Epidermal melanocyte (primary cell): ENCODE measurements at regions not wholly inside any gene's neighbourhood (a gene's known extent, or its start where the extent isn't known, plus 50 kb on each side); places are given as distances from the start of the nearest gene placed in this dataset.

ENCODE experiments used
- DNase-seq: peaks from one replicate; pipeline ENCODE4 v3.0.0; 2011; ENCODE audit warnings: low spot score; ENCODE audit not compliant: insufficient read length

DNA sequence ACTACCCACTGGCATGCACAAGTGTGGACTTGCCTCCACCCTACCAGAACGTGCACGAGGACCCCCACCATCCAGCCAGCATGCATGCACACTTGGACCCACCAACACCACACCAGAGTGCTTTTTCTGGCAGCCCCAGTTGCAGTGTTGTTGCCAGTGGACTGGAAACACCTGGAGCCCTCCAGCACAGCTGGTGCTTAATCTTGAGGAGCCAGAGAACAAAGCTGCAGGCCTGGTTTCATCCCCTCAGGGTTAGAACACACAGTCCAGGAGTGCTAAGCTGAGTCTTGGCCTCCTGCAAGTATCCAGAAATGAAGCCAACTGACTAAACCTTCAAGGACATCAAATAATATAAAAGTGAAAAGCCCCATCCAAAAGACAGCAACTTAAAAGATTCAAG, 888.0 kb downstream of the NTRK3 start:
- DNase-seq, result no peak

DNA sequence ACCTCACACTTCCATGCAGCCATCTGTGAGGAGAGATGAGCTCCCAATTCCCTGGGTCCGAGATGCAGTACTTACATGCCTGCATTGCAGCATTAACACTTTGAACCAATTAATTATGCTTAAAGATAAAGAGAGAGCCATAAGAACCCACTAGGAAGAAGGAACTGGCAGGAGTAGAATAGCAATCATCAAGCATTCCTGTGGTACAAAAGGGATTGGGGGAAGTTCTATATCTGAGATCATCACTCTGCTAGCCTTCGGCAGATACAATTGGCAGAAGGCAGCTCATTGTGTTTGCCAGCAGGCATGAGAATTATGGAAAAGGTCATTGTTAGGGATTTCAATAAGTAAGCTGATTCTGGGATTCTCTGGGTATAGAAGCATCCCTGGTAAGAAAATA, 891.4 kb downstream of the NTRK3 start:
- no peak for DNase-seq

DNA sequence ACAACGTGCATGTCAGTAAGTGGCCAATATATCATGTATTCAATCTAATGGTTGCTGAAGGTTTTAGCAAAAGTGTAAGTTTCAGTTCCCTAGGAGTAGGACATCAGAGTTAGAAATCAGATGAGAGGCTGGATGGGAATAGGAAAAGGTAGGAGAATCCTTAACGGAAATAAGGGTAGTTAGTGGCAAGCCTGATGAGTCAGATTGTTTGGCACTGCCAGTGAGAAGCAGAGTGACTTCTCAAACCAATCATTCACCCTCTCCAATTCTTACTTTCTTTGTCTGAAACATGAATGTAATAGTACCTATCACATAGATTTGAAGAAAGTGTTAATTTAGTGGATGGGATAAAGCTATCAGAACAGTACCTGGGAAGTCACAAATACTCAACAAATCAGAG, 894.0 kb downstream of the NTRK3 start:
- no peak for DNase-seq

DNA sequence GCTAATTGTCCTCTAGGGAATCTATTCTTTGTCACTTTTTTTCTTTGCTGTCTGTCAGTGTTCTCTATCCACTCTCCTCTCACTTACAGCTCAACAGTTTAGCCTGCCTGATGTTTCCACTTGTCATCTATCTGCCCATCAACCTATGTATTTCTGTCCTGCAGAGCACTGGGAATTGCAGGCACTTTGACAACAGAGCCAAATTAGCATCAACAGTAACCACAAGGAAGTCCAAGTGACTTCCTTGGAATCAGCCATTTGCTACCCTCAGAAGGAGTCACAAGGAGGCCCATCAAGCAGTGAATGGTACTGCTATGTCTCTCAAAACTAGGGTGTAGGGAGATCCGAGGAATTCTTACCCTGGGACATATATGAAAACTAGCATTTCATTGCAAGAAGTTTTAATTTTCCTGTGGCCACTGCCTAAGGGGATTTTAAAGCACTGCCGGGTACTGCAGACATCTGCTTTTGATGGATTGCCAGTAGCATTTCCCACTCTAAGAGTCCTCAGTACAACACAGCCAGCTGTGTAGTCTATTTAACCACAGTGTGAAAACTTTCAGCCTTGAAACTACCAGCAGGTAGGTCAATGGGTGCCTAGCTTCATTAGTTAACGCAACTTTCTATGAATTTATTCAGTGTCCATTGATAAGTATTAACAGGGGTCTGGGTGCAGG, 898.8 kb downstream of the NTRK3 start:
- no peak for DNase-seq

DNA sequence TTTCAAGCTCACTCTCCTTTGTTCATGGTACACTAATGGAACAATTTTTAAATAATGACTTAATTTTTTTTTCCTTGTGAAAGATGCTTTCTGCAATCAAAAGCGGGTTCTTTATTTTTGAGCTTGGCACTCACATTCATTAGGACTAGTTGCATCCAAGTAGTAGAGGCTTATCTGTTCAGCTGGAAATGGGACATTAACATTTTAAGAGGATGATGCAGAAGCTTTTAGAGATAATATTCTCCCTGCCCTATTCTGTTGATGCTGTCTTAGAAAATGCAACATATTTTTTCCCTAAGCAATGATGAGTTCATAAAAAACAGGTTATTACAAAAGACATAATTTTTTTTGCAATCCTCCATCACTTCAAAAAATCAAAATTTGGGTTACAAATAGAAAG, 900.6 kb downstream of the NTRK3 start:
- DNase-seq, result no peak

DNA sequence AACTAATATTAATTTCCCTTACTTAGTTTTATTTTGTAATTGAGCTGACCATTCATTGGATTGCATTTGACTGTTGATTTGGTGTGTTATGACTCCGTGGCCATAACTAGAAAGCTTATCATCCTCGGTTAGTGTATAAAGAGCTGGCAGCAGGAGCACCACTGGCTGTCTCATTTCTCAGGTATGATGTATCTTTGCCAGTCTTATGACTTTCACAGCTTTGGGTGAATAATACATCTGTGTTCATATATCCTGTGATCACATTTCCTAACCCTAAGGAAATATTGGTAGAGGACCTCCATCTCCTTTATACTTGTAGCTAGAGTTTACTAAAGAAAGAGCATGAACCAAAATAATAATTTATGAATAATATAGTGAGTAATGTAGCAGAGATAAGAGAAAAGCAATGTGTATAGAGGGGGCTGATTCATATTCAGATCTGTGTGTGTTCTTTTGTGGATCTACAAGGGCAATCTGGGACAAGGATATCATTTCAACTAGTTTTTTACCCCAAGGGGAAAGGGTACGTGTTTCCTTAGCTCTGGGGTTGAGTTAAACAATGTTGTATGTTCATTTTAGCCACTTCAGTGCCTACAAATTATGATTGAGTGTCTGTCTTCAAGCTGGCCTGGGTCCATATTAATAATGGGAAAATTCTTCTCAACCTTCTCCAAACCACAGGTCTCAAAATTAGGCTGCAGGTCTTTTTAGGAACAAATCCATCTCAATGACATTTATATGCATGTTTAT, 901.7 kb downstream of the NTRK3 start:
- DNase-seq, result no peak

DNA sequence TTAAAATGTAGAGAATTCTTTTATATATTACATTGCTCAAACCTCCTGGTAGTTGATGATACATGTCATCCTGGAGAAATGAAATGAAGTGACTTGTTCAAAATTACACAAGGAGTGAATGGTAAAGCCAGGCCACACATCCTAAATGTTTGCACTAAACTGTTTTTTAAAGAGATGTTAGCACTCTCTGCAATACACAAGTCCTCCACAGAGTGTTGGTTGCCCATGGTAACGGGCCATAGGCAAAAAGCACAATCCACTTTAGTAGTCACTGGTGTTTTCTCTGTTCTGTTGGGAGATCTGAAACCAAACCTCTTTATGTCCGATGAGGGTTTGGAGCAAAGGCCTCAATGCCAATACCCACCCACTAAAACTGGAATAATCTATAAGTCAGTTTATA, 907.4 kb downstream of the NTRK3 start:
- DNase-seq, result no peak

DNA sequence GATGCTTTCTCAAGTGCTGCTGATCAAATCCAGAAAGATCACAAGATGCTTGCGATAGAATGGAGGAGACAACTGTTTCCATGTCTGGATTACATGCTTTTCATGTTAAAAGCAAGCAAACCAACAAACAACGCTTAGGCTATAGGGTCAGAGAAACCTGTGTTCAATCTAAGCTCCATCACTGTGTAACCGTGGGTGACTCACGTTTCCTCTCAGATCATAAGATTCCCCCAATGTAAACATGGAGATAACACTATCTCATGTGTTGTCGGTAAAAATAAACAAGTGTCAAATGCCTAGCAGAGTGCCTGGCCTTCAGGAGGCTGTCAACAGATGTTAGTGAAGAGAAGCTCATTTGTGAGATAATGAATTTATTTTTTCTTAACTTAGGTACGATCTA, 907.8 kb downstream of the NTRK3 start:
- no peak for DNase-seq

DNA sequence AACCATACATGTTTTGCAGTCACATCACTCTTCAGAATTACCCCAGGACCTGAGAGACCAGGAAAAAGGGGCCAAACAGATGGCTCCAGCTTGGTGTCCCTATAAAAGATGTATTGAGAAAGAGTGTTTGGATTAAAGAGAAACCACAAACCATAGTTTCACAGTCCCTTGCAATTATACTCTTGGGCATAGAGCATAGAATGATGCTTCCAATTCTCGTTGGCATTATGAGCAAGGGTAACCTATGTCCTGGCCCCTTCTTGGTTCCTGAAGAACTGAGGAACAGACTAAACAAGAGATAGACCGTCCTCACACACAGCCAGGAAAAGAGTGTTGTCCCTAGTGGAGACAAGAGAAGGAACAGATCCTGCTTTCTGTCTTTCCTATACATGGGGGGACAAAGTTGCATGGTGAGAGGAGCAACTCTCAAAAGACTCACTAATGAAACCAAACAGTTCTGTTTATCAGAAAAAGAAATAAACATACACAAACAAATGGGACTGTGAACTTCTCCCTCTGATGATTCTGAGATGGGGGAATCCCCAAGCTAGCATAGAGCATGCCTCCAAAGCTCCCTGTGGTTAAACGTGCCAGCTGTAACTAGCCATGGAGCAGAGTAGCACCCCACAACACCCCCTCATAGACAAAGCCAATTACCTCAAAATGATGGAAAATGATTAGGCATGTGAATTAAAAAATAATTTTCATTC, 908.6 kb downstream of the NTRK3 start:
- no peak for DNase-seq

DNA sequence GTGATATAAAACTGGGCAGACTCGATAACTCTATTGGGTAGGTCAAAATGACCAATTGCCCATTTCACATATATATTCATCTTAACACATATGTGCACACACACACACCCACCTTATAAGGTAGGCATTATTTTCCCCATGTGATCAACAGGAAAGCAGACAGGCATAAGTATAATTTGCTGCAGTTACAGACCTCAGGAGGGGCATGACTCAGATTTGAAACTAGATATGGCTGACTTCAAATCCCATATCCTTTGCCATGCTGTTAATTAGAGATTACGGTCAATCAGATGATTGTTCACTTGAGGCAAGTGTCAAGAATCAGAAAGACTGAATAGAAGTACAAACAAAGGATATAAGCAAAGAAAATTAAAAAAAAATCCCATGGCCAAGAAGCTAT, 910.6 kb downstream of the NTRK3 start:
- DNase-seq, result no peak

DNA sequence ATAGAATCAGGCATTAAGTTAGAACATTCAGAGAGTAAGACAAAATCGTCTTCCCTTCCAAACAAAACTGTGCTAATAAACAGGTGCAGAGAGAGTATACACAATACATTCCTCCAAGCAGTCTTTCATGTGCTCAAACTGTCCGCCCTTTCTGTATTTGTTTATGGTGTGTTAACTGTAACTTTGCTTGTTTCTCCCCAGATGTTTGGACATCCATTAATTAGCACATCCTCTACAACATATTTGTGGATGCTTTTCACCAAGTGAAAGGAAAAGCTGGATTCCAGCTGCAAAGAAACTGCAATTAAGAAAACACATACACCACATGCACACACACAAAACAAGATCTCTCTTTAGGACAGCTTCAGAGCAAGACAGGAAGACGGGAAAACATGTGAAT, 912.6 kb downstream of the NTRK3 start:
- no peak for DNase-seq

DNA sequence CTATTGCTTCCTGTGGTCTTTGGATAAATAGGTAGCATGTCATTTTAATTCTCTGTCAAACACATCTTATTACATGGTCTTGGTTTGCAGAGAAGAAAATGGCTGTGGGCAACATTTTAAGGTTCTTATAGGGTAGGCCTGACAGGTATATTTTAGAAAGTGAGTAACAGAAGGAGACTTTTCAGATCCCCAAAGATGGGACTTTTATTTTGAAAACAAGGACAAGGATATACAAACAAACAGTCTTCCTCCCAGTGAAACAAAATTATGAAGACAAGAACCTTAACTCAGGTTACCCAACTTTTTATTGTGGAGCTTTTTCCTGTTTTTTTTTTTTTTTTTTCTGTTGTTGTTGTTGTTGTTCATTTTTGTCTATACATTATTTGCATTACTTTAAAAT, 916.2 kb downstream of the NTRK3 start:
- DNase-seq, result no peak

DNA sequence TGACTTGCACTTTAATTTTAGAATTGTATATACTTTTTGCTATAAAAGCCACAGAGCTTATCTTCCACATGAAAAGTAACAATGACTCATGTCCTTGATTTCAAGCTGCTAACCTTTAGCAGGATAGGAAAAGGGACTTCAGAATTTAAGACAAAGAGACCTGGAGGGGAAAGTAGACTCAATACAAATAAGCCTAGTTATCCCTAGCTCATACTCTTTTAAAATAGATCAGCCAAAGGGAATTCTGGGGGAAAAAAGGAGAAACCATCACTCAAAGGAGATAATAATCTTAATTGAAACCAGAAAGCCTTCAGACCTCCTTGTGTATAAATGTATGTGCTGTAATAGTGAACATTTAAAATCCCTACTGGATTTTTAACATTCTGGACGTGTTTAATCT, 930.3 kb downstream of the NTRK3 start:
- no peak for DNase-seq

DNA sequence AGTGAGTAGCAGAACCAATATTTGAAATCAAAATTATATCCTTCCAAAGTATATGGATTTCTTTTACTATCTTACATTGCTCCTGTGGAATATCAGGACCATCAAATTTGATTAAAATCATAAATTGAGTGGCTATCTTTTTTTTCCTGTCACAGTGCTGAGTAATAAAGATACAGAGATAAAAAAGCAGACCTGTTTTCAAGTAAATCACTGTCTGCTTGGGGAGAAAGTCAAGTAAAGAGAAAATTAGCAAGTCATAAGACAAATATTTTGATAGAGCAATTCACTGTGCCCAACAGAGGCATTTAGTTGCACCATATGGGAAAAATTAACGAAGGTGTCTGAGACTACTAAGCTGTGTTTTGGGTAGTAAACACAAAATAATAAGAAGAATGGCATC, 933.7 kb downstream of the NTRK3 start:
- no peak for DNase-seq

DNA sequence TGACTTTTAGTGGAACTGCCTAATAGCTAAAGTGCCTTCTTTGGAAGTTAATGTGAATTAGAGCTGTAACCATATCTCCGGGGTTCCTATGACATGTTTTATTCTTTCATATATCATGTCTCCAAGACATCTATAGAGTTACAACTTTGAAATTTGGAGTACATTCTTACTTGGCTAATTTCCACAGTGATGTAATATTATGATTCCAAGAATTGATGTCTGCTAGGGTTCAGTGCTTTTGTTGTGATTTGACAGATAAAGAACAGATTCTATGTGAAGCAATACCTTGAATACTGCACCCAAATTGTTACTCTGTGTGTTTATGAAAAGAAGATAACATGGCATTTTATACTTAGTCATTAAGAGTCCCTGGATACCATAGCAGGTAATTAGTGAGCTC, 934.3 kb downstream of the NTRK3 start:
- DNase-seq, result no peak

DNA sequence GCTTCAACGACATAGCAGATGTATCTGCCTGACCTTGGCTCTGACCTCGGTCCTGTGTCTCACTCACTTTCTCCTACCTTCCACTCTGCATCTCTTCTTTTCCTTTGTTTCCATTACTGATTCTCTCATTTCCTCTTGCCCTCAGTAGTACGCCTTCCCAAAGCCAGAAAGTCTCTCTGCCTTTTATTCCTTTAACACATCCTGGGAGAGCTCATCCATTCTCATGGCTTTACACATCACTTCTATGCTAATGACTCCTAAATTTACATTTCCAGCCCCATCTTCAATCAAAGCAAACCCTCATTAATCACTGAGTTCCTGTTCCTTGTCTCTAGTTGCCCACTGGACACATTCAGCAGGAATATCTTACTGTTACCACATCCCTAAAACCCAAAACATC, 938.6 kb downstream of the NTRK3 start:
- no peak for DNase-seq

DNA sequence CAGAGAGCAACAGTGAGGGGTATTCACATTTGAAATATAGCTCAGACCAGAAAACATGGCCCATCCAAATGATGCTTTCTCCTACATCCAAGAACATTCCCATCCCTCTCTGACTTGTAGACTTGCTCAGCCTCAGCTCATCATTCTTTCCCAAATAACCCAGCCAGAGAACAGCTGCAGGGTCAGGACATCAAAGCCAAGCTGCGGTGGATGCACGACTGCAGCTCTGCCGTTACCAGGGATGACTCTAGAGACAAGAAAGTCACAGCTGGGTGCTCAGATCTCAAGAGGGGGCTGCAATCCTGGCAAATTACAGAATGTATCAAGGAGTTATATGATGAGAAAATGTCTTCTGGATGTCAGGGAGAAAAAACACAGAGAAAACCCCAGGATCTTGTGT, 944.3 kb downstream of the NTRK3 start:
- no peak for DNase-seq

DNA sequence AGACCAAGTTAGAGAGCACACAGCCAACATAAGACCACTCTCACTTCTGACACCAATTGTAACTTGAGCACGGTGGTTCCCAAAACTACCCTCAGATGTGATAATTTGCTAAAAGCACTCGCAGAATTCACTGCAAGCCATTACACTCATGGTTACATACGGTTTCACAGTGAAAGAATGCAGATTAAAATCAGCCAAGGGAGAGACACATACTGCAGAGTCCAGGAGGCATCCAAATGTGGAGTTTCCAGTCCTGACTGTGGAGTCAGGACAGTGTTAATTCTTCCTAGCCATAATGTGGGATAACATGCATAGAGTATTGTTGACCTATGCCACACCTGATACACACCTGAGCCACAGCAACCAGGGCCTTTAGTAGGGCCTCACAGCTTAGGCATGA, 956.4 kb downstream of the NTRK3 start:
- no peak for DNase-seq

DNA sequence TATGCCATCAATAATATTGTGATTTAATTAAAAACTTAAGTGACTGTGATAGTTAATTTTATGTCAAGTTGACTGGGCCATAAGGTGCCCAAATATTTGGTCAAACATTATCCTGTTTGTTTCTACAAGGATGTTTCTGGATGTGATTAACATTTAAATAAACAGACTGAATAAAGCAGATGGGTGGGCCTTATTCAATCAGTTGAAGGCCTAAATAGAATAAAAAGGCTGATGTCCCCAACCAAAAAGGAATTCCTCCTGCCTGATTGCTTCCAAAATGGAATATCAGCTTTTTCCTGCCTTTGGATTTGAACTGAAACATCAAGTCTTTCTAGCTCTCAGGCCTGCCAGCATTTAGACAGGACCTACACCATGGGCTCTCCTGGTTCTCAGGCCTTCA, 961.7 kb downstream of the NTRK3 start:
- DNase-seq, result no peak

DNA sequence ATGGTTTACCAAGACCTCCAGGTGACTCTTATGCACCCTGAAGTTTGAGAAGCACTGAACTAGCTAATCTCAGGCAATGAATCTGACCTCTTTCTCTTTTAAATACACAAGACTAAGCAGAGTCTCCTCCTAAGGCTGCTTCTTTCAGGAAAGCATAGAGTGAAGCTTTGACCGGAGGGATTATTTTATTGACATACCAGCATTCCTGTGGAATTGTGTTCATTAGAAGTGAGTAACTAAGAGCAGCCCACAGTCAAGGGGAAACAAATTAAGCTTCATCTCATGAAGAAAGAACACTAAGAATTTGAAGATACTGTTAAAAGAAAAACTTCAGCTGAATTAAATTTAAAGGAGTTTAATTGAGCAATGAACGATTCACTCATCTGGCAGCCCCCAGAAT, 963.5 kb downstream of the NTRK3 start:
- no peak for DNase-seq

DNA sequence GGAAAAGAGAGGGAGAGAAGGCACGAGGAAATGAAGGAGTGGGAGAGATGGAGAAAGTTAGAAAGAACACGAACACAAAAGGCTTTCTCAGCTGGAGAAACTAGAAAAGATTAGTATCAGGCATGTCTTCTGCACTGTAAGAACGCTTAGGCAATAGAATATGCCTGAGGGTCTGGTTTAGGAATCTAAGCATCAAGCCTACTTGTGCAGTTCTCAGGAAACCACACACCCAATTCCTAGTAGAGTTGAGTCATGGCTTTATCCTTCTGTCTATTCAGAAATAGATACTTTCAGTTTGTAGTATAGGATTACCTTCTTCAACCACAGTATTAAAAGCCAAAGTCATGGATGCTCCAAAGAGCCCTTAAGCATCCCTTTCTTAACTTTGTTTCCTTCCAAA, 969.4 kb downstream of the NTRK3 start:
- peak; percentile 36 for DNase-seq

DNA sequence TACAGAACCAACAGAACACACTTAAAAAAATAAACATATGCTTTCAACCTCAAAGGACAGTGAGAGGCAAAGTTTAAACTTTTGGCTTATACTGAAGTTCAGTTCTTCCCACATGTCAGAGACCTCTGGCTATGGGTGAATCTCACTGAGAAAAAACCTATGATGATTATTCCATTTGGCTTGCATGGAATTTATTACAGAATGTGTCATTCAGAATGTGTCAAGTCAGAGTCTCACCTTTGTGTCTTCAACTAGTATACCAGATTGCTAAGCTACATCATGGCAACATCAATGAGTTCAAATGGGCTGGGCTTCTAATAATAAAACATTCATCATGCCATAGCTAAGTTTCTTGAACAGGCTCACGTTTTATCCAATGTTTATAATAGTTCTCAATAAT, 987.0 kb downstream of the NTRK3 start:
- DNase-seq, result no peak

DNA sequence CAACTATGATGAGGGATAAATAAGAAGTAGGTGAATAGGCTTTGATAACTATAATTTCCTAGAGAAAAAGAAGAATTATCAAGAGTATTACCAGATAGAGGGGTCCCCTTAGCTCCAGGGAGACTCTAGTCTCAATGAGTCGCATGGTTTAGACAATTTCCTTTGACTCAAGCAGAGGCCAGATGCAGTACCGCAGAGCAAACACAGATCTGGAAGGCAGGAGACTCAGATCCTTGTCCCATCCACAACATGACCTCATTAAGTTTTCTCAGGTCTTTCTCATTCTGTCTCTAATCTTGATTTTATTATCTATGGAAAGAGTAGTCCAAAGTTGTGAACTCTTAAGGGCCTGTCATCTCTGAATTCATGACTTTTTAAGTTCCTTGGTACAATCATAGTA, 987.9 kb downstream of the NTRK3 start:
- DNase-seq, result no peak
